HG02884 (cell line): ENCODE measurements at regions not wholly inside any gene's neighbourhood (a gene's known extent, or its start where the extent isn't known, plus 50 kb on each side); places are given as distances from the start of the nearest gene placed in this dataset.
"Not testable (repeated sequence)": the region's sequence is repeated elsewhere in the genome, so short reads cannot be mapped to it uniquely, and the experiment has no call there.

Experiments
- ATAC-seq: cut with Tn5 transposase; IDR thresholded peaks from one replicate; pipeline ENCODE4 v1.9.1; 2021; ENCODE audit warnings: mild to moderate bottlenecking, moderate library complexity; ENCODE audit not compliant: unreplicated experiment

DNA sequence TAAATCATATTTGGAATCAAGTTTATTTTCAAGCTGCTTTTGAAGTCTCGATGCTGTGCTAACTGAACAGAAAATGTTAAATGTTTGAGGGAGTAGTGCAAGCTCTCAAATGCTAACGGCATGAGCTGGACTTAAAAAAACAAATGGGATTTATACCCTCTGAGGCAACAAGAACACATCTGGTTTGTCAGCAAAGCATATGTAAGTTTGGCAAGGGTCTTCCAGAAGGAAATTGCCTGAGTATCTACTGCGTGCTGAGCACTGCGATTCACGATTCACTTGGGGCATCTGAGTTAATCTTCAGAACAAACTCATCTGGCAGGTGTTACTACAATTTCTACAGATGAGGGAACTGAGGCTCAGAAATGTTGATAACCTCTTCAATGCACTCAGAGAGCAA lies 98.4 kb upstream of the C9orf72 start:
- ATAC-seq, result no peak

DNA sequence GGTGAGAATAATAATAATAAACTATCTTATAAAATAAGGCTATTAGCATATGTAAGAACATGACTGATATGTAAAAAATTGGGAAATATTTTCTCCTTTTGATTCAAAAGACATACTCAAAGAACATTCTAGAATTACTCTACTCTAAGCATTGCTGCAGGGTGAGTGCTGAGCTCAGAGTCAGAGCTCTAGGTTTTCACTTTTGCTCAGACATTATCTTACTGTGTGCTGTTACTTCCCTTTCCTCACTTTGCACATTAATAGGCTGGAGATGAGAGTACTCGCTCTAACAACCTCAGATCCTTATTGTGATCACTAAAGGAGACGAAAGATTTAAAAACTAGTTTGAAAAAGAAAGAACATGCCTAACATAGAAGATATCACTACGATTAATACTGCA lies 99.4 kb upstream of the C9orf72 start:
- ATAC-seq, result no peak

DNA sequence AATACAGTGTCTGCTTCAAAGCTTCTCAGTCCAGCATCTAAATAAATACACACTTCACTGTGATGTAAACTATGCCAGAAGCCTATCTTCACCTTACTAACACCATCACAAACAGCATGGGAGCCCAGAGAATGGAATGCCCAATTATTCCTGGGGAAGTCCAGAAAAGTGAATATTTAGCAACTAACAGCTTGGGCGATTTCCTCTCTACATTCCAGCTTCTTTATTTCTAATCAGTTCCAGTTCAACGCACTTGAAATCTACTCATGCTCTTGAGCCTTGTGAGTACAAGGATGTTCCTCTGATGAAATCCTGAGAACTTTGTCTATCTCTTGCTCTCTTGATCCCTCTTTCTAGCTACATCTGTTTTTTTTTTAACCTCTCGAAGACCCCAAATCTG lies 100.4 kb upstream of the C9orf72 start:
- no peak for ATAC-seq

DNA sequence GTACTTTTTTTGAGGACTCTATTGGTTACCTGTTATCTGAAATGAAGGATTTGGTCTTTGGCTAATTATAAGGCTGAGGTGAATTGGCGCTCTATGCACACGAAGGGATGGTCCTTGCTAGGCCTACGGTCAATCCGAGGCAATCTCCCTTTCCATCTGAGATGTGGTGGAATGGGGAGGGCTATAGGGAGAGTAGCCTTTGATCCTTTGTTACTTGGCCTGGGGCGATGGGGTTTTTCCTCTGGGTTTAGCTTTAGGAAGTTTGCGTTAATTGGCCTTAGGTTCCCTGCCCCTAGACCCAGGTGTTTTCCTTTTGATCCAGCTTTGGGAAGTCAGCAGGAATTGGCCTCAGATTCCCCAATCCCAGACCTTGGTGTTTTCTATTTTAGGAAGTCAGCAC lies 102.1 kb upstream of the C9orf72 start:
- no peak for ATAC-seq

DNA sequence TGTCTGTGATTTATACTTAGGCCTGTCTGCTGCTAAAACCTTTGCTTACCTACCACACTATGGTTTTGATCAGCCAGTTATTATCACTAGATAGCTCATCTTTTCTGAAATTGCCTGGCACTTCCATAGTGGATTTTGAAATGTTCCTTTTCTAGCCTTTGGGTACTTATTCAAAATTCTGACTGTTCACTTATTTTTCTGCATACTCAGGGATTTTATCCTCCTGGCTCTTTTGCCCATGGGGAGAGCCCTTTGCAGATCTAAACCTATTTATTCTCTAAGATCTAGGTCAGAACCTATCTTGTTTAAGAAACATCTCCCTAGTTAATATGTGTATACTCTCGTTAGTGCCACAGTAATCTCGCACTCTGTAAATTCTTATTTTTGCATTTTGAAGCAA lies 103.5 kb upstream of the C9orf72 start:
- no peak for ATAC-seq

DNA sequence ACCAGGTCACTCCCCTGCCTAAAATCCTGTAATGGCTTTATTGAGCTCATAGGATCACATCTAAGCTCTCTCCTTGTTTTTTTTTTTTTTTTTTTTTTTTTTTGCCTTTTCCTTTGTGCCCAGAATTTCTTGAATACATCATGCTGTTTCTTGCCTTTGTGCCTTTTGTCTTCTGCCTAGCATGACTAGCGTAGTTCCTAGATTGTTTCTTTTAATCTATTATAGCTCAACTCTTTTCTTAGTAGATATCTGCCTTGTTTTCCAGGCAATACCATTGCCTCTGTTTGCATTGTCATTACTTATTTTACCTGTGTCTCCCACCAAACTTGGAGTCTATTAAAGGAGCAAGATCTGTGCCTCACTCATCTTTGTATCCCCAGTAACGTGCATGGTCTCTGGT lies 106.1 kb upstream of the C9orf72 start:
- no peak for ATAC-seq

DNA sequence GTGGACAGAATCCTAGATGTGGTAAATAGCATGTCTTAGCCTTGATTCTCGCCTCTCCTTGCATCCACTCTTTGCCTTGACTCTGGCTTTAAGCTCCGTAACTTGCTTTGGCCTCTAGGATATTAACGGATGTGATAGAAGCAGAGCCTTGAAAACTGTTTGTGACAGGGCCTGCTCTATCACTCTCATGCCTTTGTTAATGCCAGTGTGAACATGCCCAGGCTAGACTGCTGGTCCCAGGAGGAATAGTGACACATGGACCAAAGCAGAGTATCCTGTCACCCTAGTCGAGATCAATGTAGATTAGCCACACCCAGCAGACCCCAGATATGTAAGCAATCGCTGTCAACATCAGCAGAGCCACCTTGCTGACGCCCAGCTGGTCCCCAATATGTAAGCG lies 109.9 kb upstream of the C9orf72 start:
- ATAC-seq, result no peak

DNA sequence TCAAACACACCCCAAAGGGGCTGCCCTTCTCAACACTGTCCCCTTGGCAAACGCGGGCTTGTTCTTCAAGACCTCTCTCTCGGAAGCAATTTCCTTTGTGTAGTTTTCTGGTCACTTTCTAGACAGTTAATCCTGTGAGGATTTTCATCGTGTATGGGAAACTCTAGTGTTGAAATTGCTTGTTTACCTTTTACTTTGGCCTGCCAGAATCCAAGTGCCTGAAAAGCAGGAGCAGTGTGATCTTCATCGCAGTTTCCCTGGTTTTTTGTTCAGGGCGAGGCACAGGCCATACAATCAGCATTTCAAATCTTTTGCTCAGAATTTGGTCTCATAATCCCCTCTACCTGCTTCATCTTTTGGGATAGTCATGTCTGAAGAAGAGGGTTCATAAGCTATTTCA lies 115.7 kb upstream of the C9orf72 start:
- ATAC-seq, result no peak

DNA sequence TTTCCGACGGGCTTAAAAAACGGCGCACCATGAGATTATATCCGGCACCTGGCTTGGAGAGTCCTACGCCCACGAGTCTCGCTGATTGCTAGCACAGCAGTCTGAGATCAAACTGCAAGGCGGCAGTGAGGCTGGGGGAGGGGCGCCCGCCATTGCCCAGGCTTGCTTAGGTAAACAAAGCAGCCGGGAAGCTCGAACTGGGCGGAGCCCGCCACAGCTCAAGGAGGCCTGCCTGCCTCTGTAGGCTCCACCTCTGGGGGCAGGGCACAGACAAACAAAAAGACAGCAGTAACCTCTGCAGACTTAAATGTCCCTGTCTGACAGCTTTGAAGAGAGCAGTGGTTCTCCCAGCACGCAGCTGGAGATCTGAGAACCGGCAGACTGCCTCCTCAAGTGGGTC lies 117.5 kb upstream of the C9orf72 start:
- not testable (repeated sequence) for ATAC-seq

DNA sequence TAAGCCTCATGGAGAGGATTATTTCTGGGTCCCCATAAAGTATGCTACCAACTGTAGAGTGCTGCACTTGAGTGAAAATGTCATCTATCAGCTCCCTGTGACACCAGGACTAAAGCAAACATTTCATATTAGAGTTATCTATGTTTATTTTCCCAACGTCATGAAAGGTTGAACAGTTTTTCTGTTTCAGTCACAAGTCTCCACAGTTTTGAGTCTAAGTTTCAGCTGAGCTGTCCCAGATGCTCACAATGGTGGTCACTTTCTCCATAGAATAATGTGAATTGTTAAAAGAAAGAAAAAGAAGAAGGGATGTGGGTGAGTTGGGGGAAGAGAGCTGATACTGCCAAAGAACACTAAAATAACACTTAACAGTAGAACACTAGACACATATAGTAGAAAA lies 126.3 kb upstream of the C9orf72 start:
- ATAC-seq, result no peak

DNA sequence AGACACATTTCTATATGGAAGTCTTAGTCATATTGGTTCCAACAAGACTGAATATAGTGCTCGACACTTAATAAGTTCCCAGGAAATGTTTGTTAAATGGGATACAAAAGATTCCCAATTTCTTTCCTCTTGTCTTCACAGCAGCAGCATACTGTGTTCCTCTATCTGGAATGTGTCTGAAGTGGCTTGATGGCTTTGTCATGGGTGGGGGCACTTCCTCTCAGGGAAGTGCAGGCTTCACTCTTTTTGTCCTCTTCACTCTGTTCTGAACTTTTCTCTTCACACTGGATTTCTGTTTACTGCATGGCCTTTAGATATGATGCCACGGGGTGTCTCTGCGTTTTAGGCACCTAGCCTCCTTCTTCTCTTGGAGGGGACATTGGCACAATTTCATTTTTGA lies 127.7 kb upstream of the C9orf72 start:
- no peak for ATAC-seq

DNA sequence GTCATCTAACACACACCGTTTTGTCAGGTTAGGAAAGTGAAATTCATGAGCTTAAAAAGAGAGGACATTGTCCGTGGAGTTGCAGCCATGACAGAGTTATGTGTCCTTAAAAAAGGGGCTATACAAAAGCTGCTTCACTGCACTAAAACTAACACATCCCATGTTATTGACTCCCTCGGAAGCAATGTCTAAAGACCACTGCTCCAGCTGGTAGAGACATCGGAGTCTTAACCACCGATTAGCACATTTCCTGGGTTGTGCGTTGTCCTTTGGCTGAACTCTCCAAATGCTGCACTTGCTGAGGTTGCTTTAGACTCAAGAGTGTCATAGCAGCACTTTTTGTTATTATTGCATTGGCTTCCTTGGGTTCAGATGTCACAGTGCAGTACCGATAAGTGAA lies 128.3 kb upstream of the C9orf72 start:
- ATAC-seq, result no peak

DNA sequence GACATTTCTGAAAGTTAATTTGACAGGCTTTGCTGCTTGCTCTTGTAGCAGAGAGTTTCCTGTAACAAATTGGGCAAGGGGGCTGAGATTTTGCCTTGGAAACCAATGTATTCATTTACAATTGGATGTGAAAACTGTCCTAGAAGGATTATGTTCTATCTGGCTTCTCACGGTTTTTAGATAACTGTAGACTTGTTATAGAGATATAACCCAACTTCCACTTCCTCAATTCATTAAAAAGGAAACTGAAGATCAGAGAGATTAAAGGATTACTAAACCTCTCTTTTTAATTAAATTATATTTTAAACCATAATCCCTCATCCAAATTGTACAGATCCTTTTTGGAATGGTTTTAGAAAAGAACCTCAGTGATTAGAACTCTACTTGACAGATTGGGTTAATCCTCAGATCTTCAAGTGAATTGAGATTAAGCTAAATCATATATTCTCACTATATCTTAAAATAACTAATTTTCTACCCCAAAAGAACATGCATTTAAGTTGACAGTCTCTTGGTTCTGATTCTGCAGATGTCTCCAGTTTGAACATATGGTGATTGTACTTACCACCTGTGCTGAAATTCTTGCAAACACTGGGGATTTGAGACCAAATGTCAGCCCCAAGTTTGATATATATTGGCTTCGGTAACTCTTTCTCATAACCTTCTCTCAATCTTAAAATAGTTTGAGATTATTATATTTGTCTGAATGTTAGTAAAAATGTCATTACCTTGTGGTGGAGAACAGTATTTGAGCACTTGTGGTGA lies 130.1 kb upstream of the C9orf72 start:
- no peak for ATAC-seq

DNA sequence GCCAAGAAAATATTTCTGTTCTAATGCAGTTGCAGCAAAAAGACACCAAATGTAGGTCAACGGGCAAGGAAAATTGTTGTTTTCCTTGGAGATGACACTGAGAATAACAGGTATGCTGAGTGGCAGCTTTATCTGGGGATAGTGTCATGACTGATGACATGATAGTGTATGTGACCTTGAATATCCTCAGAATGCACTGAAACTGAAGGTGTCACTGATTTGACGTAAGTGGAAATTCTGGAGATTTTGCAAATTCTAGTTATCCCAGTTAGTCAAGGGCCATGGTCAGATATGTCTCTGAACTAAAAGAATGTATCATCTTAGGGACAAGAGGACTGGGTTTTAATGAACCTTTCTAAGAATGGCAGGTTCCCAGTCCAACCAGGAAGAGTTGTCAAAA lies 138.0 kb upstream of the C9orf72 start:
- ATAC-seq, result no peak

DNA sequence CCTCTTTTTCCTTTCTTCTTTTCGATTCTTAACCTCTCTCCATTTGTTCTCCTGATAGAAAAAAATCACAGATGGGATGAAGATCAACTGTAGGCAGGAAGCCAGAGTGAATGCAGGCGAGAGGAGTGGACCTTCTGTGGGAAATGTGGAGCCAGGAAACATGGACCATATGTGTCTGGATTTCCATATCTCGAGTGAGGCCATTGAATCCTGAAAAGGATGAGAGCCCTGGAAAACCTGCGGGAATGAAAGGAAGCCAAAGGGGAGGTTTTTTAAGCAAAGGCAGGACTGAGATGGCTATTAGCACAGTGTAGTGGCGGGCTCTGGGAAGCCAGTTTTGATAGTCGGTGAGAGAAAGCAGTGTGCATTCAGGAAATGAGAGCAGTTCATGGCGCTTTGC lies 139.5 kb upstream of the C9orf72 start:
- no peak for ATAC-seq

DNA sequence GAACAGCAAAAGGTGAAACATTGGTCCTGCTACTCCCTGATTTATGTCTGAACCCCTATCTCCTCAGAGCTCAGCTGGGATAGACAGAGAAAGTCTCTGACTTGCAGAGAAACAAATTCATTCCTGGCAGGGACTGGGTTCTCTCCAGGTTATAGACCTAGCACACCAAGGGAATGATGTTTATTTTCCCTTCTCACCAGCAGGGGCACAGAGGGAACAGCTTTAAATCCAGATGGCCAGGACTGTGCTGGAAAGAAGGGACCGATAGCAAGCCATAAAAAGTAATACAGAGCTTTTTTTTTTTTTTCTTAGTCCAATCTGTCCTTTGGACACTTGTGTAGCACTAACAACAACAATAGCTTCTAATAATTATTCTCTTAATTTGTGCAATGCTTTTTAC lies 141.1 kb upstream of the C9orf72 start:
- ATAC-seq, result no peak

DNA sequence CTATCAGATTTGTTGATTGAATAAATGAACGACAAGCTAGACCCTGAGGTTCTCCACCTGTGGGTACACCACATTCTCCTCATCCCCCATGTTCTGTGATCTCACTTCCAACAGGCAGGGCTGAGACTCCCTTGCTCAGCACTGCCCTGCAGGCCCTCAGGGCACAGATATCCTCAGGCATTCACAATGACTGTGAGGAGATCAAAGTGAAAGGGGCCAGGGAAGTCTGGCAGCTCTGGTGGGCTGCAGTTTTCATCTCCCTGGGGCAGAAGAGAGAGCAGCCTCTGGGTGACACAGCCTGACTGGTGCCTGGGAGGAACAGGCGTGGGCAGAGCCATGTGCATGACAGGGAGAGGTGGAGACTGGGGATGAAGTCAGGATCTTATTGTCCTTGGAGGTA lies 142.4 kb upstream of the C9orf72 start:
- no peak for ATAC-seq

DNA sequence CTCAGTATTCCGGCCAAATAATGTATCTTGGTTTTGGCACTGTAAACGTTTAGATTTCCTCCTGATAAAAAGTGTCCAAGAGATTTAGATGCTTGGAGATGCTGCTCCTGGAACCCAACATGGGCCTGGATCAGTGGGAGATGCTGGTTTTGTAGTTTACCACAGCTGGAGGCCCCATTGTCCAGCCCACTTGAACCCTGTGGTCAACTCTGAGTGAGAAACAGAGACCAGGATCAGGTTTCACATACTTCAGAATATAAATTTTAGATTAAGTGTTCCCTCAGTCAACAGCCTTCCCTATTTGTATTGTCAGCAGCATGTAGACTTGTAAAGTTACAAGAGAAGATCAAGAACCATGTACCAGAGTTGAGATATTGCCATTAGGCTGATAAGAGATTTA lies 144.7 kb upstream of the C9orf72 start:
- no peak for ATAC-seq

DNA sequence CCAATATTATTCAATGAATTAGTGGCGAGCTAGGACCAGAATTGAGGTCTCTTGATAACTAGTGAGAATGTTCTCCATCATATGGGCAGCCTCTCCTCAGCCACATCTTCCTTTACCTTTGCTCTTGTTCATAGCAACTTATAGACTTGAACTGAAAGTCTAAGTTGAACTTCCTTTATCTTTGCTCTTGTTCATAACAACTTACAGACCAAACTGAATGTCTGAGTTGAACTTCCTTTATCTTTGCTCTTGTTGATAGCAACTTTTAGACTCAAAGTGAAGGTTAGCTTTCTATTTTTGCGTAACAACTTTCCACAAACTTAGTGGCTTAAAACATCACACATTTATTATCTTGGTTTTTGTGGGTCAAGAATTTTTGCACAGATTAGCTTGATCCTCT lies 146.4 kb upstream of the C9orf72 start:
- no peak for ATAC-seq

DNA sequence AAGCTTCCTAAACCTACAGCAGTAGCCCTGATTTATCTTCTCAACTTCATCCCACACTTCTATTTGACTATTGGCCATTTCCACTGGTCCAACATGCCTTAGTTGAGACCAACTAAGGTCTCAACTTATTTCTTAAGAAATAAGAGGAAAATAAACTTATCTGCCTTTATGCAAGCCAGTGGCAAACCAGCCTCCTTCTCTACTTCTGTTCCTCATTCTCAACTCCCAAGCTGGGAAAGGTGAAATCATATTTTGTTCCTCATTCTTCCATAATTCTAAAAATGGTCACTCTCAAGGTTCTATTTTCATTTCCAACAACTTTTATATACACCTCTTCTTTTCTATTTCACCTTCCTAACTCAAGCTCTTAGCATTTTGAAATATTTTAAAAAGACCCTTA lies 149.6 kb upstream of the C9orf72 start:
- ATAC-seq, result no peak

DNA sequence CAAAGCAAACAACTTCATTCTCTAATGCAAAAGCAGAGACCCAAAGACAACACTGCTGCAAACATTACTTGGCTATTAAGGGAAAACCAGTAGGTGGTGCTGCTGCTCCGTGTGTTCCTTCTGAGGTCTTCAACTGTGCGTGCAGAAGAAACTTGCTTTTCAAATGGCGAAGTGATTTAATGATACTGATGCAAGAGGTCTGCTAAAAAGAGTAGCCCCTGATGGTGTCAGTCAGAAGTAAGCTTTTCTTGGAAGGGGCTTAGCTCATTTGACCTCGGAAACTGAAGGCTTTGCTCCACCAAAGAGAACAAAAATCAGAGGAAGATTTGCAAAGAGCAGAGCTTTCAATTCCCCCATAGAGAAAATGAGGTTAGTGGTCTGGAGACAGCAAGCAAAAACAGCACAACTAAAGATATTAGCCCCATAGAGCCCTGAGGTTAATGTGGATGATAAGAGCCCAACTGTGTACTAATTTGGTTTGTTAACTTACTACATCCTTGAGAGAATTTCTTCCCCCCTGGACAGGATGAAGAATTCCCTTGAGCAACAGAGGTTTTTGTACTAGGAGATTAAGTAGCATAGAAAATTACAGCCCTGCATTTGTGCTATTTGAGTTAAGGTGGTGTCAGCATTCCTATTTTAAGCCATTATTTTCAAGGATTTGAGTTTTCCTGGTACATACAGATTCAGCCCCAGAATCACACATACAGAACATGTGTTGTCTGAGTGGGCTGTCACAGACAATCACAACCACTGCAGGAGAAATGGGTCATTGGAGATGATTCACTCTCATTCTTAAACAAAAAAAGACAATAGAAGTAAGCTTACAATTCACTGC lies 153.2 kb upstream of the C9orf72 start:
- peak; percentile 94 for ATAC-seq

DNA sequence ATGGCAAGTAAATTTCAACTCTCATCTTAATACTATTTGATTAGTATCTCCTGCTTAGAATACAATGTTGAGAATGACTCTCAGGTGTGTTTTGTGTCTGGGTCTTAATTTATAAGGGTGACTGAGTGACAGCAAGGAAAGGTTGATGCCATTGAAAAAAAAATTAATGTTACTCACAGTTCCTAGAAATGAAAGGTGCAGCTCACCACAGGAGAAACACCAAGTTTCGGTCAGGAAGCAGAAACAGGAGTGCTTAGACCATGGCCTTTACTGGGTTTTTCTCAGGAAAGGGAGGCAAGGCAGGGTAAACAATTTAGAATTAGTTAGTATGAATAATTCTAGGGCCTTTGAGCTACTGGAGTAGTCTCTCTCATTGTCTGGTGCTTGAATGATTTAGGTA lies 159.2 kb upstream of the C9orf72 start:
- no peak for ATAC-seq

DNA sequence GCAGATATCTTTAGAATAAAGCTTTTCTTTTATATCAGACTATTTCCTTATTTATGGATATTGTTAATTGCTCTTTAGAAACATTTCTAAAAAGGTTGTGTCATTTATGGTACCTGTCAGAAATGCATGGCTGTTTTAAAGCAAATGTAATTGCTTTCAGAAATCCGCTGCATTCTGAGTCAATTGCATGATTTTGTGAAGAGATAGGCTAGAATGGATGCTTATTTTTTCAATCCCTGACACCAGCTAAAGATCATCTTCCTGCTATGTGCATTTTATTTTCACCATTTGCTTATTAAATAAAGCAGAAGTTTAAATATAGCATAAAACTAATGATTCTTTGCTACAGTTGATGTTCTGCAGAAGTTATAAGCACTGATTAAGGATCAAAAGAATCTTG lies 170.2 kb upstream of the C9orf72 start:
- no peak for ATAC-seq
